ENCODE measurements at regions not wholly inside any gene's neighbourhood (a gene's known extent, or its start where the extent isn't known, plus 50 kb on each side); places are given as distances from the start of the nearest gene placed in this dataset.

DNA sequence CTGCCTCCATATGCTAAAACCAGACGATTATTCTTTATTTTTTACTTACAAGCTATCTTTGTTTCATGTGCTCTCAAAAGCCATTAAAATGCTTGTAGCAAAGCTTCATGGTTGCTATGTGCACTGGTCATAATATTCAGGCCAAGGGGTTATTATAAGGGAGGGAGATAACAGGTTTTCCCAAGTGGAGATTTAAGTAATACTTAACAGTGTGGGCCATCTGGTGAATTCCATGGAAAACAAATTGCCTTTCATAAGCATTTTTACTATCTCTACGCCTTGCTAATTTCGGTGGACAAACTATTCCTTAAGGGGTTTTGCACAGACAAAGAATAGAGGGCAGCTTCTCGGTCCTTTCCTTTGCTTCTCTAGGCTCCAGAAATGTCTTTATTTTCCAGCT, 137.8 kb downstream of the NUF2 start:
- TF ChIP-seq POLR2A (conservative IDR thresholded peaks at IDR 0.05) (no peak), REST (IDR thresholded peaks at IDR 0.05; ENCODE audit: borderline replicate concordance) (no peak), REST (CRISPR knock-in tag; IDR thresholded peaks at IDR 0.05; ENCODE audit: low read depth) (no peak), ZBTB33 (CRISPR knock-in tag; IDR thresholded peaks at IDR 0.05) (no peak), NFE2 (IDR thresholded peaks at IDR 0.05; ENCODE audit: low read depth) (no peak), ZNF76 (CRISPR knock-in tag; IDR thresholded peaks at IDR 0.05; ENCODE audit: borderline replicate concordance) (no peak), CEBPG (CRISPR knock-in tag; IDR thresholded peaks at IDR 0.05) (no peak), CEBPG (tag; conservative IDR thresholded peaks at IDR 0.05 in 1 of 2, IDR thresholded peaks at IDR 0.05 in 1 of 2) (no peak), CREM (IDR thresholded peaks at IDR 0.05; ENCODE audit: low read depth) (no peak), CREB1 (IDR thresholded peaks at IDR 0.05) (no peak), CREB1 (CRISPR knock-in tag; IDR thresholded peaks at IDR 0.05) (no peak), FOS (IDR thresholded peaks at IDR 0.05; ENCODE audit: extremely low read depth, insufficient read length) (no peak), NR1H2 (CRISPR knock-in tag; IDR thresholded peaks at IDR 0.05) (no peak), ZNF134 (CRISPR knock-in tag; conservative IDR thresholded peaks at IDR 0.05) (no peak), IFI16 (CRISPR knock-in tag; IDR thresholded peaks at IDR 0.05) (no peak)
- TF ChIP-seq, protein P1, sequence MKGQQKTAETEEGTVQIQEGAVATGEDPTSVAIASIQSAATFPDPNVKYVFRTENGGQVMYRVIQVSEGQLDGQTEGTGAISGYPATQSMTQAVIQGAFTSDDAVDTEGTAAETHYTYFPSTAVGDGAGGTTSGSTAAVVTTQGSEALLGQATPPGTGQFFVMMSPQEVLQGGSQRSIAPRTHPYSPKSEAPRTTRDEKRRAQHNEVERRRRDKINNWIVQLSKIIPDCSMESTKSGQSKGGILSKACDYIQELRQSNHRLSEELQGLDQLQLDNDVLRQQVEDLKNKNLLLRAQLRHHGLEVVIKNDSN (CRISPR knock-in tag; IDR thresholded peaks at IDR 0.05): no peak
- TF ChIP-seq, protein P2, sequence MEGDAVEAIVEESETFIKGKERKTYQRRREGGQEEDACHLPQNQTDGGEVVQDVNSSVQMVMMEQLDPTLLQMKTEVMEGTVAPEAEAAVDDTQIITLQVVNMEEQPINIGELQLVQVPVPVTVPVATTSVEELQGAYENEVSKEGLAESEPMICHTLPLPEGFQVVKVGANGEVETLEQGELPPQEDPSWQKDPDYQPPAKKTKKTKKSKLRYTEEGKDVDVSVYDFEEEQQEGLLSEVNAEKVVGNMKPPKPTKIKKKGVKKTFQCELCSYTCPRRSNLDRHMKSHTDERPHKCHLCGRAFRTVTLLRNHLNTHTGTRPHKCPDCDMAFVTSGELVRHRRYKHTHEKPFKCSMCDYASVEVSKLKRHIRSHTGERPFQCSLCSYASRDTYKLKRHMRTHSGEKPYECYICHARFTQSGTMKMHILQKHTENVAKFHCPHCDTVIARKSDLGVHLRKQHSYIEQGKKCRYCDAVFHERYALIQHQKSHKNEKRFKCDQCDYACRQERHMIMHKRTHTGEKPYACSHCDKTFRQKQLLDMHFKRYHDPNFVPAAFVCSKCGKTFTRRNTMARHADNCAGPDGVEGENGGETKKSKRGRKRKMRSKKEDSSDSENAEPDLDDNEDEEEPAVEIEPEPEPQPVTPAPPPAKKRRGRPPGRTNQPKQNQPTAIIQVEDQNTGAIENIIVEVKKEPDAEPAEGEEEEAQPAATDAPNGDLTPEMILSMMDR (IDR thresholded peaks at IDR 0.05 in 2 of 3, conservative IDR thresholded peaks at IDR 0.05 in 1 of 3; ENCODE audit: insufficient read depth in 2 of 3, low read depth in 1 of 3, low read length in 3 of 3): no peak

All from K562 (cell line).